GM23338 (cell line): ENCODE measurements at regions not wholly inside any gene's neighbourhood (a gene's known extent, or its start where the extent isn't known, plus 50 kb on each side); places are given as distances from the start of the nearest gene placed in this dataset.

ENCODE experiments used
- CREB1 ChIP-seq: fragments of 250-450 bp; sonication (Bioruptor Pico); IDR thresholded peaks from 2 replicates; pipeline ENCODE4 v1.5.0; 2020; ENCODE audit warnings: low read depth, mild to moderate bottlenecking, moderate library complexity
- CTCF ChIP-seq, 2 experiments: fragments of 200-600 bp in 1 of 2; sonication (generic) in 1 of 2; conservative IDR thresholded peaks; 2 replicates each; pipeline versions ENCODE4 v1.5.1 to v1.6.1; 2016 to 2017; ENCODE audit warnings: antibody characterized with exemption in 2 of 2, low read depth in 2 of 2, mild to moderate bottlenecking in 2 of 2, moderate library complexity in 1 of 2
- ETS1 ChIP-seq: IDR thresholded peaks from 2 replicates; pipeline ENCODE4 v1.6.1; 2016; ENCODE audit warnings: antibody characterized with exemption
- EZH2 ChIP-seq: fragments of 200-600 bp; sonication (generic); IDR thresholded peaks from one replicate; pipeline ENCODE4 v1.8.0; 2017; ENCODE audit warnings: antibody characterized with exemption, mild to moderate bottlenecking, low read depth; ENCODE audit not compliant: unreplicated experiment
- EZH2phosphoT487 ChIP-seq: fragments of 200-600 bp; sonication (generic); IDR thresholded peaks from one replicate; pipeline ENCODE4 v1.8.1; 2018; ENCODE audit warnings: antibody characterized with exemption; ENCODE audit not compliant: unreplicated experiment
- JUNB ChIP-seq: IDR thresholded peaks from one replicate; pipeline ENCODE4 v1.6.1; 2016; ENCODE audit warnings: antibody characterized with exemption; ENCODE audit not compliant: unreplicated experiment
- NANOG ChIP-seq: IDR thresholded peaks from 2 replicates; pipeline ENCODE4 v1.6.1; 2016; ENCODE audit warnings: antibody characterized with exemption, borderline replicate concordance
- POLR2AphosphoS5 ChIP-seq: IDR thresholded peaks from 2 replicates; pipeline ENCODE4 v1.6.1; 2016; ENCODE audit warnings: antibody characterized with exemption, low read depth
- REST ChIP-seq: IDR thresholded peaks from one replicate; pipeline ENCODE4 v1.6.1; 2018; ENCODE audit warnings: antibody characterized with exemption; ENCODE audit not compliant: unreplicated experiment

GRCh38 chr12:20268771-20269170, 99.6 kb upstream of the PDE3A start:
- TF ChIP-seq EZH2phosphoT487 (no peak), CTCF (conservative IDR thresholded peaks at IDR 0.05; ENCODE audit: low read depth in 2 of 2) (no peak), POLR2AphosphoS5 (no peak), NANOG (no peak), CREB1 (CRISPR knock-in tag) (no peak), REST (no peak), EZH2 (no peak), JUNB (no peak), ETS1 (no peak)
